H9 (cell line): ENCODE measurements at regions not wholly inside any gene's neighbourhood (a gene's known extent, or its start where the extent isn't known, plus 50 kb on each side); places are given as distances from the start of the nearest gene placed in this dataset.

Experiments
- DNase-seq: peaks from one replicate; pipeline ENCODE4 v3.0.0-alpha.2; 2017
- H2AFZ ChIP-seq: one replicate; pipeline ENCODE4 v1.6.1; 2013; ENCODE audit warnings: mild to moderate bottlenecking, low read length, control low read depth, moderate library complexity
- H2AK5ac ChIP-seq: 2 replicates; pipeline ENCODE4 v1.6.1; 2013; ENCODE audit warnings: low read length, control low read depth, mixed read lengths; ENCODE audit not compliant: insufficient read length
- H2BK120ac ChIP-seq: one replicate; pipeline ENCODE4 v1.6.1; 2013; ENCODE audit warnings: low read depth, mild to moderate bottlenecking, low read length, control low read depth, inconsistent platforms; ENCODE audit not compliant: poor library complexity, severe bottlenecking
- H2BK12ac ChIP-seq: 2 replicates; pipeline ENCODE4 v1.6.1; 2013; ENCODE audit warnings: low read length, control low read depth, mixed read lengths, low read depth; ENCODE audit not compliant: insufficient read length
- H2BK15ac ChIP-seq: 2 replicates; pipeline ENCODE4 v1.6.1; 2013; ENCODE audit warnings: low read depth, low read length, control low read depth
- H2BK20ac ChIP-seq: one replicate; pipeline ENCODE4 v1.6.1; 2013; ENCODE audit warnings: low read depth, mild to moderate bottlenecking, low read length, control low read depth, inconsistent platforms; ENCODE audit not compliant: poor library complexity, severe bottlenecking
- H2BK5ac ChIP-seq: 2 replicates; pipeline ENCODE4 v1.6.1; 2013; ENCODE audit warnings: low read length, control low read depth, mixed read lengths; ENCODE audit not compliant: insufficient read length
- H3K14ac ChIP-seq: 2 replicates; pipeline ENCODE4 v1.6.1; 2013; ENCODE audit warnings: low read length, control low read depth; ENCODE audit not compliant: insufficient read depth
- H3K18ac ChIP-seq: 2 replicates; pipeline ENCODE4 v1.6.1; 2013; ENCODE audit warnings: low read depth, mild to moderate bottlenecking, mixed read lengths, low read length, control low read depth; ENCODE audit not compliant: insufficient read length
- H3K23ac ChIP-seq: 2 replicates; pipeline ENCODE4 v1.6.1; 2013; ENCODE audit warnings: low read length, control low read depth, mixed read lengths, low read depth; ENCODE audit not compliant: insufficient read length
- H3K23me2 ChIP-seq: 2 replicates; pipeline ENCODE4 v1.6.1; 2013; ENCODE audit warnings: low read depth, mild to moderate bottlenecking, mixed read lengths, low read length, control low read depth; ENCODE audit not compliant: insufficient read length, poor library complexity, severe bottlenecking
- H3K27ac ChIP-seq: 2 replicates; pipeline ENCODE4 v1.5.1; 2013; ENCODE audit warnings: low read length, control low read depth, mixed read lengths, low read depth; ENCODE audit not compliant: insufficient read length
- H3K27me3 ChIP-seq: 2 replicates; pipeline ENCODE4 v1.6.1; 2013; ENCODE audit warnings: low read length, control low read depth, inconsistent platforms; ENCODE audit not compliant: insufficient read depth
- H3K4ac ChIP-seq: 2 replicates; pipeline ENCODE4 v1.6.1; 2013; ENCODE audit warnings: low read depth, mild to moderate bottlenecking, control low read depth, inconsistent platforms, low read length, moderate library complexity
- H3K4me1 ChIP-seq: 2 replicates; pipeline ENCODE4 v1.6.1; 2013; ENCODE audit warnings: low read length, control low read depth, inconsistent platforms; ENCODE audit not compliant: insufficient read depth
- H3K4me2 ChIP-seq: 2 replicates; pipeline ENCODE4 v1.6.1; 2013; ENCODE audit warnings: low read length, control low read depth, mixed read lengths; ENCODE audit not compliant: insufficient read length, insufficient read depth
- H3K56ac ChIP-seq: 2 replicates; pipeline ENCODE4 v1.6.1; 2013; ENCODE audit warnings: low read depth, mild to moderate bottlenecking, mixed read lengths, low read length, control low read depth; ENCODE audit not compliant: insufficient read length
- H3K79me1 ChIP-seq: 2 replicates; pipeline ENCODE4 v1.6.1; 2013; ENCODE audit warnings: low read depth, mild to moderate bottlenecking, moderate library complexity, low read length, control low read depth, inconsistent platforms; ENCODE audit not compliant: insufficient read depth, poor library complexity, severe bottlenecking
- H3K79me2 ChIP-seq: 2 replicates; pipeline ENCODE4 v1.6.1; 2013; ENCODE audit warnings: low read length, control low read depth, inconsistent platforms; ENCODE audit not compliant: insufficient read depth
- H3K9ac ChIP-seq: 2 replicates; pipeline ENCODE4 v1.6.1; 2013; ENCODE audit warnings: low read length, control low read depth, mixed read lengths; ENCODE audit not compliant: insufficient read length; ENCODE audit errors: extremely low read depth
- H3K9me3 ChIP-seq: one replicate; pipeline ENCODE4 v1.6.1; 2013; ENCODE audit warnings: low read depth, low read length, inconsistent platforms; ENCODE audit not compliant: control insufficient read depth
- H3T11ph ChIP-seq: one replicate; pipeline ENCODE4 v1.6.1; 2013; ENCODE audit warnings: mild to moderate bottlenecking, low read length, control low read depth, inconsistent platforms
- H4K20me1 ChIP-seq: one replicate; pipeline ENCODE4 v1.6.1; 2013; ENCODE audit not compliant: control insufficient read depth, insufficient read length, insufficient read depth
- H4K5ac ChIP-seq: 2 replicates; pipeline ENCODE4 v1.6.1; 2013; ENCODE audit warnings: low read depth, mild to moderate bottlenecking, mixed read lengths, low read length, control low read depth; ENCODE audit not compliant: insufficient read length
- H4K8ac ChIP-seq: replicated peaks from 2 replicates; pipeline ENCODE4 v1.6.1; 2013; ENCODE audit warnings: low read length, control low read depth, mixed read lengths, low read depth; ENCODE audit not compliant: insufficient read length
- H4K91ac ChIP-seq: 2 replicates; pipeline ENCODE4 v1.6.1; 2013; ENCODE audit warnings: low read depth, mild to moderate bottlenecking, moderate library complexity, mixed read lengths, low read length, control low read depth; ENCODE audit not compliant: insufficient read length
- H3K27ac Mint-ChIP-seq, 3 experiments: 2 replicates in 2 of 3; 3 replicates in 1 of 3; pipeline ENCODE4 v1.8.0; 2020 to 2021; ENCODE audit warnings: mixed read lengths in 3 of 3, mild to moderate bottlenecking in 1 of 3, moderate library complexity in 1 of 3
- H3K27me3 Mint-ChIP-seq: 2 replicates; pipeline ENCODE4 v1.8.0; 2021; ENCODE audit warnings: low read depth, mild to moderate bottlenecking, moderate library complexity, mixed read lengths
- H3K36me3 Mint-ChIP-seq, 3 experiments: 2 replicates in 2 of 3; 3 replicates in 1 of 3; pipeline ENCODE4 v1.8.0; 2020 to 2021; ENCODE audit warnings: low read depth in 3 of 3, mixed read lengths in 3 of 3; ENCODE audit not compliant: insufficient read depth in 1 of 3
- H3K4me1 Mint-ChIP-seq, 2 experiments: 2 replicates each; pipeline ENCODE4 v1.8.0; 2020; ENCODE audit warnings: mixed read lengths in 2 of 2
- H3K4me3 Mint-ChIP-seq, 2 experiments: 2 replicates in 1 of 2; 3 replicates in 1 of 2; pipeline ENCODE4 v1.8.0; 2020 to 2021; ENCODE audit warnings: mild to moderate bottlenecking in 2 of 2, mixed read lengths in 2 of 2, moderate library complexity in 1 of 2
- H3K9me3 Mint-ChIP-seq, 2 experiments: 2 replicates in 1 of 2; 3 replicates in 1 of 2; pipeline ENCODE4 v1.8.0; 2020; ENCODE audit warnings: mild to moderate bottlenecking in 2 of 2, mixed read lengths in 2 of 2, moderate library complexity in 1 of 2
- CTCF ChIP-seq: fragments of 200-600 bp; sonication (generic); conservative IDR thresholded peaks from 3 replicates; pipeline ENCODE4 v1.8.0; 2021; ENCODE audit warnings: antibody characterized with exemption, mild to moderate bottlenecking
- WGBS: extraction: QIAGEN DNeasy Blood & Tissue Kit; methylation state at CpG from one replicate; pipeline ENCODE4 v1.1.7; 2013; ENCODE audit warnings: missing lambda C conversion rate, low lambda C conversion rate, mixed read lengths; ENCODE audit not compliant: insufficient read length; ENCODE audit errors: extremely low coverage; 5-methylcytosine and 5-hydroxymethylcytosine counted together

GRCh38 chr19:32131005-32131404 is 214.4 kb upstream of the ZNF507 start:
- no peak overlapping the region for H3T11ph ChIP-seq
- H3K36me3 Mint-ChIP-seq: no peaks in the 10 kb centered on the region
- H3K56ac ChIP-seq: no peak overlapping the region
- no peaks in the 10 kb centered on the region for H3K79me1 ChIP-seq
- H3K27me3 Mint-ChIP-seq: peaks cover 4% of the 10 kb centered on the region
- no peak overlapping the region for H2BK20ac ChIP-seq
- no peaks in the 10 kb centered on the region; a peak in 1 of 5 replicates for H3K9me3 Mint-ChIP-seq
- no peaks in the 10 kb centered on the region for H4K20me1 ChIP-seq
- H2BK15ac ChIP-seq: no peak overlapping the region
- no peak overlapping the region for H2AFZ ChIP-seq
- WGBS: no CpG with 5 or more reads among the region's 8 CpGs
- H3K79me2 ChIP-seq: no peaks in the 10 kb centered on the region
- H3K23ac ChIP-seq: no peak overlapping the region
- DNase-seq: no peak
- no peaks in the 10 kb centered on the region for H3K27me3 ChIP-seq
- no peak overlapping the region for H3K18ac ChIP-seq
- no peak overlapping the region for H3K4me2 ChIP-seq
- no peak overlapping the region for H4K91ac ChIP-seq
- TF ChIP-seq CTCF: no peak
- no peak overlapping the region for H3K4me3 Mint-ChIP-seq
- no peak overlapping the region for H3K4ac ChIP-seq
- H3K14ac ChIP-seq: no peak overlapping the region
- H3K4me1 Mint-ChIP-seq: no peaks in the 10 kb centered on the region
- no peak overlapping the region for H2AK5ac ChIP-seq
- H3K23me2 ChIP-seq: no peaks in the 10 kb centered on the region
- no peak overlapping the region for H4K5ac ChIP-seq
- no peak overlapping the region for H3K27ac ChIP-seq
- H3K9ac ChIP-seq: no peak overlapping the region
- H4K8ac ChIP-seq: no peak overlapping the region
- no peak overlapping the region for H2BK120ac ChIP-seq
- no peak overlapping the region for H3K27ac Mint-ChIP-seq
- no peaks in the 10 kb centered on the region for H3K9me3 ChIP-seq
- no peaks in the 10 kb centered on the region for H3K4me1 ChIP-seq
- no peak overlapping the region for H2BK12ac ChIP-seq
- H2BK5ac ChIP-seq: no peak overlapping the region
